ENCODE measurements at regions not wholly inside any gene's neighbourhood (a gene's known extent, or its start where the extent isn't known, plus 50 kb on each side); places are given as distances from the start of the nearest gene placed in this dataset.

- DNase-seq (ENCODE audit: low spot score in 2 of 2, unreplicated experiment in 2 of 2): no peak
- Mint-ChIP-seq H3K27ac (peak overlapping the region; percentile 78), H3K36me3 (no peaks in the 10 kb centered on the region), H3K4me3 (no peak overlapping the region), H3K27me3 (ENCODE audit: low read depth) (no peaks in the 10 kb centered on the region), H3K9me3 (peaks cover 13% of the 10 kb centered on the region), H3K4me1 (peaks cover 25% of the 10 kb centered on the region)
- no peak for TF ChIP-seq CTCF (IDR thresholded peaks at IDR 0.05; ENCODE audit: unreplicated experiment)
These were observed 382.6 kb downstream of the SMOC2 start for GRCh38 chr6:168823397-168824212.

GRCh38 chr6:168822376-168822775 lies 381.4 kb downstream of the SMOC2 start:
- no peak overlapping the region for H3K4me3 Mint-ChIP-seq
- H3K9me3 Mint-ChIP-seq: peaks cover 20% of the 10 kb centered on the region
- no peak for DNase-seq (ENCODE audit: low spot score in 2 of 2, unreplicated experiment in 2 of 2)
- H3K27me3 Mint-ChIP-seq (ENCODE audit: low read depth): no peaks in the 10 kb centered on the region
- TF ChIP-seq CTCF (IDR thresholded peaks at IDR 0.05; ENCODE audit: unreplicated experiment): no peak
- no peaks in the 10 kb centered on the region for H3K36me3 Mint-ChIP-seq
- peaks cover 17% of the 10 kb centered on the region for H3K4me1 Mint-ChIP-seq
- no peak overlapping the region for H3K27ac Mint-ChIP-seq

- Mint-ChIP-seq H3K4me1 (peaks cover 11% of the 10 kb centered on the region), H3K27ac (no peak overlapping the region), H3K9me3 (peaks cover 29% of the 10 kb centered on the region), H3K27me3 (ENCODE audit: low read depth) (no peaks in the 10 kb centered on the region), H3K36me3 (peaks cover 2% of the 10 kb centered on the region), H3K4me3 (no peak overlapping the region)
- no peak for DNase-seq (ENCODE audit: low spot score in 2 of 2, unreplicated experiment in 2 of 2)
- TF ChIP-seq CTCF (IDR thresholded peaks at IDR 0.05; ENCODE audit: unreplicated experiment): no peak
These were observed 378.6 kb downstream of the SMOC2 start for GRCh38 chr6:168819546-168819945.

- Mint-ChIP-seq H3K4me3 (no peak overlapping the region), H3K27me3 (ENCODE audit: low read depth) (no peaks in the 10 kb centered on the region), H3K27ac (no peak overlapping the region), H3K9me3 (peaks cover 29% of the 10 kb centered on the region), H3K36me3 (peaks cover 2% of the 10 kb centered on the region), H3K4me1 (no peaks in the 10 kb centered on the region)
- no peak for DNase-seq (ENCODE audit: low spot score in 2 of 2, unreplicated experiment in 2 of 2)
- no peak for TF ChIP-seq CTCF (IDR thresholded peaks at IDR 0.05; ENCODE audit: unreplicated experiment)
These were observed 376.7 kb downstream of the SMOC2 start for GRCh38 chr6:168817558-168818159.

GRCh38 chr6:168815229-168815628 lies 374.2 kb downstream of the SMOC2 start:
- Mint-ChIP-seq H3K4me1 (no peaks in the 10 kb centered on the region), H3K9me3 (peaks cover 29% of the 10 kb centered on the region), H3K27ac (no peak overlapping the region), H3K36me3 (peaks cover 2% of the 10 kb centered on the region), H3K4me3 (no peak overlapping the region), H3K27me3 (ENCODE audit: low read depth) (no peaks in the 10 kb centered on the region)
- TF ChIP-seq CTCF (IDR thresholded peaks at IDR 0.05; ENCODE audit: unreplicated experiment): no peak
- no peak for DNase-seq (ENCODE audit: low spot score in 2 of 2, unreplicated experiment in 2 of 2)
